Chondrocyte (in vitro differentiated cells): ENCODE measurements at regions not wholly inside any gene's neighbourhood (a gene's known extent, or its start where the extent isn't known, plus 50 kb on each side); places are given as distances from the start of the nearest gene placed in this dataset.

Source experiments
- DNase-seq: peaks from one replicate; pipeline ENCODE4 v3.0.0; 2021; ENCODE audit warnings: mixed read lengths, low spot score
- H3K27ac Mint-ChIP-seq: one replicate; pipeline ENCODE4 v1.8.0; 2021; ENCODE audit warnings: mild to moderate bottlenecking, moderate library complexity, mixed read lengths; ENCODE audit not compliant: unreplicated experiment
- H3K27me3 Mint-ChIP-seq: 2 replicates; pipeline ENCODE4 v1.8.0; 2021; ENCODE audit warnings: low read depth, mixed read lengths
- H3K36me3 Mint-ChIP-seq: 2 replicates; pipeline ENCODE4 v1.8.0; 2021; ENCODE audit warnings: low read depth, mixed read lengths
- H3K4me1 Mint-ChIP-seq: 2 replicates; pipeline ENCODE4 v1.8.0; 2021; ENCODE audit warnings: low read depth, mild to moderate bottlenecking, mixed read lengths
- H3K4me3 Mint-ChIP-seq: one replicate; pipeline ENCODE4 v1.8.0; 2021; ENCODE audit warnings: mild to moderate bottlenecking, moderate library complexity, mixed read lengths; ENCODE audit not compliant: unreplicated experiment
- H3K9me3 Mint-ChIP-seq: 2 replicates; pipeline ENCODE4 v1.8.0; 2021; ENCODE audit warnings: low read depth, mixed read lengths
- CTCF ChIP-seq: fragments of 200-600 bp; sonication (generic); IDR thresholded peaks from 2 replicates; pipeline ENCODE4 v1.5.0; 2021; ENCODE audit warnings: antibody characterized with exemption, mild to moderate bottlenecking, moderate library complexity

- Mint-ChIP-seq H3K4me3 (no peak overlapping the region), H3K27me3 (no peaks in the 10 kb centered on the region), H3K27ac (no peak overlapping the region), H3K36me3 (no peaks in the 10 kb centered on the region), H3K9me3 (peaks cover 4% of the 10 kb centered on the region), H3K4me1 (peaks cover 15% of the 10 kb centered on the region)
- TF ChIP-seq CTCF: no peak
- no peak for DNase-seq
Observed at GRCh38 chr2:188131281-188131680, 160.4 kb upstream of the GULP1 start.

GRCh38 chr2:188132385-188132784, 159.3 kb upstream of the GULP1 start:
- Mint-ChIP-seq H3K27me3 (no peaks in the 10 kb centered on the region), H3K4me1 (peaks cover 16% of the 10 kb centered on the region), H3K4me3 (no peak overlapping the region), H3K36me3 (no peaks in the 10 kb centered on the region), H3K27ac (no peak overlapping the region), H3K9me3 (peaks cover 4% of the 10 kb centered on the region)
- no peak for DNase-seq
- no peak for TF ChIP-seq CTCF

- H3K4me3 Mint-ChIP-seq: no peak overlapping the region
- H3K4me1 Mint-ChIP-seq: peaks cover 16% of the 10 kb centered on the region
- no peak for DNase-seq
- peaks cover 4% of the 10 kb centered on the region for H3K9me3 Mint-ChIP-seq
- no peak for TF ChIP-seq CTCF
- H3K27ac Mint-ChIP-seq: no peak overlapping the region
- no peaks in the 10 kb centered on the region for H3K36me3 Mint-ChIP-seq
- H3K27me3 Mint-ChIP-seq: no peaks in the 10 kb centered on the region
Observed at GRCh38 chr2:188134241-188134640, 157.4 kb upstream of the GULP1 start.

- H3K36me3 Mint-ChIP-seq: peaks cover 2% of the 10 kb centered on the region
- no peak for DNase-seq
- H3K4me1 Mint-ChIP-seq: peaks cover 32% of the 10 kb centered on the region
- H3K27ac Mint-ChIP-seq: no peak overlapping the region
- H3K9me3 Mint-ChIP-seq: no peaks in the 10 kb centered on the region
- no peak overlapping the region for H3K4me3 Mint-ChIP-seq
- no peaks in the 10 kb centered on the region for H3K27me3 Mint-ChIP-seq
- no peak for TF ChIP-seq CTCF
Observed at GRCh38 chr2:188138313-188138712, 153.4 kb upstream of the GULP1 start.

- no peak overlapping the region for H3K4me3 Mint-ChIP-seq
Observed at GRCh38 chr2:188142088-188142487, 149.6 kb upstream of the GULP1 start.

More at GRCh38 chr2:188142088-188142487, 149.6 kb upstream of the GULP1 start:
- no peak for DNase-seq
- no peaks in the 10 kb centered on the region for H3K27me3 Mint-ChIP-seq
- peaks cover 2% of the 10 kb centered on the region for H3K36me3 Mint-ChIP-seq
- H3K4me1 Mint-ChIP-seq: peaks cover 28% of the 10 kb centered on the region
- TF ChIP-seq CTCF: no peak
- no peaks in the 10 kb centered on the region for H3K9me3 Mint-ChIP-seq
- peak overlapping the region; percentile 71 for H3K27ac Mint-ChIP-seq
